Caki2 (cell line): ENCODE measurements at regions not wholly inside any gene's neighbourhood (a gene's known extent, or its start where the extent isn't known, plus 50 kb on each side); places are given as distances from the start of the nearest gene placed in this dataset.
A peak's percentile ranks its signal among the peaks of the same experiment; 100 is the strongest.
"Not testable (repeated sequence)": the region's sequence is repeated elsewhere in the genome, so short reads cannot be mapped to it uniquely, and the experiment has no call there.

Experiments
- DNase-seq: peaks from one replicate; pipeline ENCODE4 v3.0.0-alpha.2; 2015; ENCODE audit warnings: low read depth
- in situ Hi-C: cut with HindIII; loops from 2 replicates; pipeline ENCODE4 v1.10.0; 2016; ENCODE audit warnings: low sequenced_read_pairs, low pct_unique_long_range_greater_than_20kb, mixed read lengths

- DNase-seq, result no peak
- in situ Hi-C loops, result no loop called here
Measured at GRCh38 chr15:26222781-26223180, 359.7 kb upstream of the ATP10A start.

- in situ Hi-C loops, DNase-seq: not testable (repeated sequence)
Measured at GRCh38 chr15:26217043-26217442, 353.9 kb upstream of the ATP10A start.

GRCh38 chr15:26214290-26214689 is 351.2 kb upstream of the ATP10A start:
- in situ Hi-C loops, result no loop called here
- DNase-seq, result no peak

GRCh38 chr15:26213427-26213826 is 350.3 kb upstream of the ATP10A start:
- in situ Hi-C loops, result no loop called here
- DNase-seq, result no peak

GRCh38 chr15:26212109-26212508 is 349.0 kb upstream of the ATP10A start:
- in situ Hi-C loops, result no loop called here
- DNase-seq, result no peak

- in situ Hi-C loops, result no loop called here
- DNase-seq, result no peak
Measured at GRCh38 chr15:26210980-26211379, 347.9 kb upstream of the ATP10A start.

- in situ Hi-C loops, result no loop called here
Measured at GRCh38 chr15:26201177-26201858, 338.2 kb upstream of the ATP10A start.

GRCh38 chr15:26200427-26200826 is 337.3 kb upstream of the ATP10A start:
- in situ Hi-C loops, result no loop called here
- DNase-seq, result no peak

More at GRCh38 chr15:26201177-26201858, 338.2 kb upstream of the ATP10A start:
- DNase-seq, result no peak

- DNase-seq, result no peak
- in situ Hi-C loops, result no loop called here
Measured at GRCh38 chr15:26197719-26198118, 334.6 kb upstream of the ATP10A start.

- in situ Hi-C loops, result no loop called here
- DNase-seq, result no peak
Measured at GRCh38 chr15:26197060-26197459, 333.9 kb upstream of the ATP10A start.

- in situ Hi-C loops, result no loop called here
- DNase-seq, result no peak
Measured at GRCh38 chr15:26191193-26191592, 328.1 kb upstream of the ATP10A start.

- in situ Hi-C loops, DNase-seq: not testable (repeated sequence)
Measured at GRCh38 chr15:26186138-26186537, 323.0 kb upstream of the ATP10A start.

GRCh38 chr15:26182441-26182840 is 319.3 kb upstream of the ATP10A start:
- DNase-seq, result no peak
- in situ Hi-C loops, result no loop called here

- in situ Hi-C loops, result no loop called here
- peak; percentile 3 for DNase-seq
Measured at GRCh38 chr15:26179906-26180305, 316.8 kb upstream of the ATP10A start.

GRCh38 chr15:26178640-26179220 is 315.6 kb upstream of the ATP10A start:
- no peak for DNase-seq
- in situ Hi-C loops, result no loop called here

- no peak for DNase-seq
- in situ Hi-C loops, result no loop called here
Measured at GRCh38 chr15:26177816-26178215, 314.7 kb upstream of the ATP10A start.

GRCh38 chr15:26176831-26177230 is 313.7 kb upstream of the ATP10A start:
- in situ Hi-C loops, result no loop called here

GRCh38 chr15:26171266-26171665 is 308.1 kb upstream of the ATP10A start:
- no peak for DNase-seq
- in situ Hi-C loops, result no loop called here

More at GRCh38 chr15:26176831-26177230, 313.7 kb upstream of the ATP10A start:
- no peak for DNase-seq

GRCh38 chr15:26166429-26166828 is 303.3 kb upstream of the ATP10A start:
- DNase-seq, result no peak
- in situ Hi-C loops, result no loop called here

GRCh38 chr15:26165546-26165945 is 302.4 kb upstream of the ATP10A start:
- DNase-seq, result no peak
- in situ Hi-C loops, result no loop called here
